VCaP (cell line): ENCODE measurements at regions not wholly inside any gene's neighbourhood (a gene's known extent, or its start where the extent isn't known, plus 50 kb on each side); places are given as distances from the start of the nearest gene placed in this dataset.
"Not testable (repeated sequence)": the region's sequence is repeated elsewhere in the genome, so short reads cannot be mapped to it uniquely, and the experiment has no call there.

Experiments
- H3K27ac ChIP-seq: fragments of 450-650 bp; 2 replicates; pipeline ENCODE4 v1.5.1; 2017
- CTCF ChIP-seq: fragments of 450-650 bp; conservative IDR thresholded peaks from 2 replicates; pipeline ENCODE4 v1.5.1; 2017; ENCODE audit warnings: mild to moderate bottlenecking, moderate library complexity

- no peak overlapping the region for H3K27ac ChIP-seq
- no peak for TF ChIP-seq CTCF
These were observed 274.2 kb upstream of the DAB2 start for GRCh38 chr5:39698838-39699560.

DNA sequence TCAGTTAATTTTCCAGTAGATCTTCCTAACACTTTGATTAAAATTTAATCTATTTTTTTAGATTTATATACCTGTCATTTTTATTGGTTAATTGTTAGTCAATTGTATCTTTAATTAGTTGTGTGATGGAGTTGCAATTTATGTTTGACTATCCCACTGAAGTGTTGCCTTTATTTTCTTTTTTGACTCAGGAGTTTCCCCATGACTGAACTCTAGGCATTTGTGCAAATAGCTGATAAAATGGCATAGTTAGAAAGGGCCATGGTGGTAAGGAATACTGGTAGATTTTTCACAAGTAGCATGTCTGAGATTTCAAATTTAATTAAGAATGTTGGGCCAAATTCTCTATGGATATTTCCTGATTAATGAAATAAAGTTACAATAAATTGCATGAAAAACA, 273.1 kb upstream of the DAB2 start:
- no peak for TF ChIP-seq CTCF
- no peak overlapping the region for H3K27ac ChIP-seq

GRCh38 chr5:39696672-39697398, 272.1 kb upstream of the DAB2 start:
- TF ChIP-seq CTCF, result no peak
- no peak overlapping the region for H3K27ac ChIP-seq

DNA sequence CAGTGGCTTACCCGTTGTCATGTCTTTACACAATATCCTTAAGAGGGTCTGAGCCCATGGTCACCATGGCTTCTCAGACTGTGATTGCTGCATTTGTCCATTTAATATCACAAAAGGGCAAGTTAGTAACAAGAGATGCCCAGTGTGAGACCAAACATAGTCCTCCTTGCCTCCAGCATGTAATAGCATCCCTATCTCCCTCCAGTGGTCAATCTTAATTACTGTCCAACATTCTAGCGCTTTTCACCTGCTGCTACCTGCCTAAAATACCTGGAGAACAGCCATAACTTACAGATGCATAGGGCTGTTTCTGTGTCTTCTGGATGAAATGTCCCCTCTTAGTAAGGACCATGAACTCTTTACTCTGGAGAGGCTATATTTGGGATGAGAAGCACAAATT, 267.2 kb upstream of the DAB2 start:
- no peak overlapping the region for H3K27ac ChIP-seq
- TF ChIP-seq CTCF, result peak; percentile 23; the same call in 1 of the 2 replicates

- no peak overlapping the region for H3K27ac ChIP-seq
- TF ChIP-seq CTCF, result no peak
These were observed 266.4 kb upstream of the DAB2 start for GRCh38 chr5:39691136-39691535.

GRCh38 chr5:39689919-39690318, 265.1 kb upstream of the DAB2 start:
- TF ChIP-seq CTCF, result no peak
- peak overlapping the region; percentile 32 for H3K27ac ChIP-seq

- H3K27ac ChIP-seq, result not testable (repeated sequence)
These were observed 263.1 kb upstream of the DAB2 start for GRCh38 chr5:39687924-39688323.

- peak overlapping the region; percentile 89 for H3K27ac ChIP-seq
- TF ChIP-seq CTCF, result no peak
These were observed 255.4 kb upstream of the DAB2 start for GRCh38 chr5:39680213-39680612.
